ENCODE measurements at regions not wholly inside any gene's neighbourhood (a gene's known extent, or its start where the extent isn't known, plus 50 kb on each side); places are given as distances from the start of the nearest gene placed in this dataset.

GRCh38 chr2:16390561-16390960, 275.1 kb downstream of the CYRIA start:
- TF ChIP-seq, protein P1, sequence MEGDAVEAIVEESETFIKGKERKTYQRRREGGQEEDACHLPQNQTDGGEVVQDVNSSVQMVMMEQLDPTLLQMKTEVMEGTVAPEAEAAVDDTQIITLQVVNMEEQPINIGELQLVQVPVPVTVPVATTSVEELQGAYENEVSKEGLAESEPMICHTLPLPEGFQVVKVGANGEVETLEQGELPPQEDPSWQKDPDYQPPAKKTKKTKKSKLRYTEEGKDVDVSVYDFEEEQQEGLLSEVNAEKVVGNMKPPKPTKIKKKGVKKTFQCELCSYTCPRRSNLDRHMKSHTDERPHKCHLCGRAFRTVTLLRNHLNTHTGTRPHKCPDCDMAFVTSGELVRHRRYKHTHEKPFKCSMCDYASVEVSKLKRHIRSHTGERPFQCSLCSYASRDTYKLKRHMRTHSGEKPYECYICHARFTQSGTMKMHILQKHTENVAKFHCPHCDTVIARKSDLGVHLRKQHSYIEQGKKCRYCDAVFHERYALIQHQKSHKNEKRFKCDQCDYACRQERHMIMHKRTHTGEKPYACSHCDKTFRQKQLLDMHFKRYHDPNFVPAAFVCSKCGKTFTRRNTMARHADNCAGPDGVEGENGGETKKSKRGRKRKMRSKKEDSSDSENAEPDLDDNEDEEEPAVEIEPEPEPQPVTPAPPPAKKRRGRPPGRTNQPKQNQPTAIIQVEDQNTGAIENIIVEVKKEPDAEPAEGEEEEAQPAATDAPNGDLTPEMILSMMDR (IDR thresholded peaks at IDR 0.05) = no peak
- TF ChIP-seq EZH2 (IDR thresholded peaks at IDR 0.05; ENCODE audit: borderline replicate concordance, insufficient read depth, low read depth, low read length, poor library complexity, severe bottlenecking) = no peak

Measured in B cell (primary cell).